ENCODE measurements at regions not wholly inside any gene's neighbourhood (a gene's known extent, or its start where the extent isn't known, plus 50 kb on each side); places are given as distances from the start of the nearest gene placed in this dataset.

GRCh38 chr16:9484881-9485280 lies 393.4 kb downstream of the HAPSTR1 start:
- no peaks in the 10 kb centered on the region for H3K9me3 Mint-ChIP-seq
- H3K4me1 Mint-ChIP-seq (ENCODE audit: low read depth in 2 of 2) = no peaks in the 10 kb centered on the region
- DNase-seq (no peak), ATAC-seq (replicated peaks) (no peak)
- H3K36me3 Mint-ChIP-seq (ENCODE audit: insufficient read depth) = peaks cover 2% of the 10 kb centered on the region
- no peak overlapping the region for H3K27ac Mint-ChIP-seq
- H3K4me3 Mint-ChIP-seq = no peak overlapping the region
- no peaks in the 10 kb centered on the region for H3K27me3 Mint-ChIP-seq

GRCh38 chr16:9489835-9490467 lies 398.5 kb downstream of the HAPSTR1 start:
- H3K9me3 Mint-ChIP-seq = peaks cover 0 to 7% of the 10 kb centered on the region in 2 donors
- no peak overlapping the region for H3K4me3 Mint-ChIP-seq
- H3K36me3 Mint-ChIP-seq (ENCODE audit: insufficient read depth) = no peaks in the 10 kb centered on the region
- no peaks in the 10 kb centered on the region for H3K27me3 Mint-ChIP-seq
- DNase-seq (no peak), ATAC-seq (replicated peaks) (no peak)
- no peaks in the 10 kb centered on the region for H3K4me1 Mint-ChIP-seq (ENCODE audit: low read depth in 2 of 2)
- H3K27ac Mint-ChIP-seq = no peak overlapping the region

- H3K36me3 Mint-ChIP-seq (ENCODE audit: insufficient read depth) = no peaks in the 10 kb centered on the region
- H3K4me3 Mint-ChIP-seq = no peak overlapping the region
- H3K27ac Mint-ChIP-seq = no peak overlapping the region
- H3K9me3 Mint-ChIP-seq = peaks cover 7 to 13% of the 10 kb centered on the region in 2 donors
- H3K4me1 Mint-ChIP-seq (ENCODE audit: low read depth in 2 of 2) = no peaks in the 10 kb centered on the region
- no peak for ATAC-seq (replicated peaks)
- no peaks in the 10 kb centered on the region for H3K27me3 Mint-ChIP-seq
- DNase-seq = no peak
Observed at GRCh38 chr16:9495824-9496223, 404.4 kb downstream of the HAPSTR1 start.

- Mint-ChIP-seq H3K9me3 (peaks cover 9 to 15% of the 10 kb centered on the region in 2 donors), H3K4me1 (ENCODE audit: low read depth in 2 of 2) (no peaks in the 10 kb centered on the region), H3K36me3 (ENCODE audit: insufficient read depth) (no peaks in the 10 kb centered on the region), H3K27ac (no peak overlapping the region), H3K27me3 (no peaks in the 10 kb centered on the region), H3K4me3 (no peak overlapping the region)
- ATAC-seq (replicated peaks) = no peak
- no peak for DNase-seq
Observed at GRCh38 chr16:9497750-9498149, 406.3 kb downstream of the HAPSTR1 start.

- no peak overlapping the region for H3K27ac Mint-ChIP-seq
- ATAC-seq (replicated peaks) (no peak), DNase-seq (no peak)
- no peak overlapping the region for H3K4me3 Mint-ChIP-seq
- H3K4me1 Mint-ChIP-seq (ENCODE audit: low read depth in 2 of 2) = no peaks in the 10 kb centered on the region
- no peaks in the 10 kb centered on the region for H3K27me3 Mint-ChIP-seq
- H3K36me3 Mint-ChIP-seq (ENCODE audit: insufficient read depth) = no peaks in the 10 kb centered on the region
- peaks cover 9 to 15% of the 10 kb centered on the region in 2 donors for H3K9me3 Mint-ChIP-seq
Observed at GRCh38 chr16:9499941-9500593, 408.6 kb downstream of the HAPSTR1 start.

- peaks cover 9 to 15% of the 10 kb centered on the region in 2 donors for H3K9me3 Mint-ChIP-seq
Observed at GRCh38 chr16:9500872-9501271, 409.4 kb downstream of the HAPSTR1 start.

GRCh38 chr16:9503251-9503984 lies 412.0 kb downstream of the HAPSTR1 start:
- H3K27ac Mint-ChIP-seq = no peak overlapping the region
- no peaks in the 10 kb centered on the region for H3K4me1 Mint-ChIP-seq (ENCODE audit: low read depth in 2 of 2)
- ATAC-seq (replicated peaks) = no peak
- H3K27me3 Mint-ChIP-seq = no peaks in the 10 kb centered on the region
- no peaks in the 10 kb centered on the region for H3K36me3 Mint-ChIP-seq (ENCODE audit: insufficient read depth)
- H3K4me3 Mint-ChIP-seq = no peak overlapping the region
- DNase-seq = no peak
- peaks cover 9 to 18% of the 10 kb centered on the region in 2 donors for H3K9me3 Mint-ChIP-seq

More at GRCh38 chr16:9500872-9501271, 409.4 kb downstream of the HAPSTR1 start:
- H3K36me3 Mint-ChIP-seq (ENCODE audit: insufficient read depth) = no peaks in the 10 kb centered on the region
- H3K27ac Mint-ChIP-seq = no peak overlapping the region
- no peak overlapping the region for H3K4me3 Mint-ChIP-seq
- ATAC-seq (replicated peaks) (no peak), DNase-seq (no peak)
- no peaks in the 10 kb centered on the region for H3K27me3 Mint-ChIP-seq
- H3K4me1 Mint-ChIP-seq (ENCODE audit: low read depth in 2 of 2) = no peaks in the 10 kb centered on the region

- Mint-ChIP-seq H3K27ac (no peak overlapping the region), H3K4me3 (no peak overlapping the region), H3K27me3 (no peaks in the 10 kb centered on the region), H3K9me3 (peaks cover 2 to 26% of the 10 kb centered on the region in 2 donors), H3K4me1 (ENCODE audit: low read depth in 2 of 2) (no peaks in the 10 kb centered on the region), H3K36me3 (ENCODE audit: insufficient read depth) (peaks cover 3% of the 10 kb centered on the region)
- DNase-seq (no peak), ATAC-seq (replicated peaks) (no peak)
Observed at GRCh38 chr16:9508328-9508936, 417.0 kb downstream of the HAPSTR1 start.

GRCh38 chr16:9509663-9510062 lies 418.2 kb downstream of the HAPSTR1 start:
- Mint-ChIP-seq H3K36me3 (ENCODE audit: insufficient read depth) (peaks cover 3% of the 10 kb centered on the region), H3K4me1 (ENCODE audit: low read depth in 2 of 2) (no peaks in the 10 kb centered on the region), H3K4me3 (no peak overlapping the region), H3K27ac (no peak overlapping the region), H3K9me3 (peaks cover 3 to 30% of the 10 kb centered on the region in 2 donors), H3K27me3 (no peaks in the 10 kb centered on the region)
- no peak for DNase-seq
- no peak for ATAC-seq (replicated peaks)

- DNase-seq (no peak), ATAC-seq (replicated peaks) (no peak)
- H3K27me3 Mint-ChIP-seq = no peaks in the 10 kb centered on the region
- no peak overlapping the region for H3K4me3 Mint-ChIP-seq
- no peaks in the 10 kb centered on the region for H3K4me1 Mint-ChIP-seq (ENCODE audit: low read depth in 2 of 2)
- H3K27ac Mint-ChIP-seq = no peak overlapping the region
- H3K36me3 Mint-ChIP-seq (ENCODE audit: insufficient read depth) = peaks cover 3% of the 10 kb centered on the region
- H3K9me3 Mint-ChIP-seq = peaks cover 3 to 30% of the 10 kb centered on the region in 2 donors
Observed at GRCh38 chr16:9511389-9511788, 419.9 kb downstream of the HAPSTR1 start.

- peaks cover 5% of the 10 kb centered on the region for H3K36me3 Mint-ChIP-seq (ENCODE audit: insufficient read depth)
- no peak for ATAC-seq (replicated peaks)
- no peak for DNase-seq
- no peaks in the 10 kb centered on the region for H3K4me1 Mint-ChIP-seq (ENCODE audit: low read depth in 2 of 2)
- no peaks in the 10 kb centered on the region for H3K27me3 Mint-ChIP-seq
- no peak overlapping the region for H3K4me3 Mint-ChIP-seq
- H3K27ac Mint-ChIP-seq = no peak overlapping the region
- peaks cover 4 to 21% of the 10 kb centered on the region in 2 donors for H3K9me3 Mint-ChIP-seq
Observed at GRCh38 chr16:9516444-9516843, 425.0 kb downstream of the HAPSTR1 start.

- no peak overlapping the region for H3K4me3 Mint-ChIP-seq
- no peak overlapping the region for H3K27ac Mint-ChIP-seq
- DNase-seq = no peak
- peaks cover 2% of the 10 kb centered on the region for H3K36me3 Mint-ChIP-seq (ENCODE audit: insufficient read depth)
- no peak for ATAC-seq (replicated peaks)
- H3K9me3 Mint-ChIP-seq = peaks cover 5 to 7% of the 10 kb centered on the region in 2 donors
- no peaks in the 10 kb centered on the region for H3K27me3 Mint-ChIP-seq
- H3K4me1 Mint-ChIP-seq (ENCODE audit: low read depth in 2 of 2) = no peaks in the 10 kb centered on the region
Observed at GRCh38 chr16:9518051-9518450, 426.6 kb downstream of the HAPSTR1 start.

- peaks cover 2 to 3% of the 10 kb centered on the region in 2 donors for H3K9me3 Mint-ChIP-seq
Observed at GRCh38 chr16:9518581-9518980, 427.1 kb downstream of the HAPSTR1 start.

More at GRCh38 chr16:9518581-9518980, 427.1 kb downstream of the HAPSTR1 start:
- Mint-ChIP-seq H3K4me3 (no peak overlapping the region), H3K36me3 (ENCODE audit: insufficient read depth) (peaks cover 2% of the 10 kb centered on the region), H3K27ac (no peak overlapping the region), H3K27me3 (no peaks in the 10 kb centered on the region), H3K4me1 (ENCODE audit: low read depth in 2 of 2) (no peaks in the 10 kb centered on the region)
- DNase-seq = no peak
- ATAC-seq (replicated peaks) = no peak
